IMR-90 (cell line): ENCODE measurements at regions not wholly inside any gene's neighbourhood (a gene's known extent, or its start where the extent isn't known, plus 50 kb on each side); places are given as distances from the start of the nearest gene placed in this dataset.

Experiments used
- ATAC-seq: fragments of 200-7000 bp; cut with Tn5 transposase; 2 replicates; pipeline ENCODE4 v1.9.1; 2020; ENCODE audit warnings: low read depth, mild to moderate bottlenecking, moderate library complexity
- BruUV-seq: library from RNA; stranded (reverse); fragments of 400-500 nt; replicated peaks from 2 replicates; lab custom pipeline; 2021; lab: Mats Ljungman, UMichigan
- CTCF ChIA-PET: fragments of 300-600 bp; formaldehyde crosslinking; extraction: SDS; loops from one replicate; lab custom pipeline; 2021; ENCODE audit warnings: antibody characterized with exemption; lab: Yijun Ruan, JAX
- POLR2A ChIA-PET: fragments of 300-600 bp; sonication (Branson Sonifier 250); formaldehyde crosslinking; loops from one replicate; lab custom pipeline; 2022; ENCODE audit warnings: antibody characterized with exemption; ENCODE audit not compliant: unreplicated experiment; lab: Charles Lee
- DNase-seq: peaks from one replicate; pipeline ENCODE4 v3.0.0; 2013
- H2AFZ ChIP-seq: replicated peaks from 2 replicates; pipeline ENCODE3; 2013; ENCODE audit warnings: low read length, mild to moderate bottlenecking; ENCODE audit not compliant: poor library complexity
- H2AK5ac ChIP-seq: 2 replicates; pipeline ENCODE4 v1.6.1; 2013; ENCODE audit warnings: low read depth, low read length, inconsistent platforms
- H2AK9ac ChIP-seq: replicated peaks from 2 replicates; pipeline ENCODE3; 2013; ENCODE audit warnings: mild to moderate bottlenecking, low read depth, low read length, moderate library complexity; ENCODE audit not compliant: poor library complexity
- H2BK120ac ChIP-seq: 2 replicates; pipeline ENCODE4 v1.6.1; 2013; ENCODE audit warnings: low read depth, low read length, inconsistent platforms
- H2BK15ac ChIP-seq: 3 replicates; pipeline ENCODE4 v1.6.1; 2013; ENCODE audit warnings: low read depth, low read length, inconsistent platforms
- H2BK20ac ChIP-seq: 2 replicates; pipeline ENCODE4 v1.6.1; 2013; ENCODE audit warnings: low read depth, mild to moderate bottlenecking, inconsistent platforms, low read length, moderate library complexity
- H2BK5ac ChIP-seq: 2 replicates; pipeline ENCODE4 v1.6.1; 2013; ENCODE audit warnings: mild to moderate bottlenecking, low read depth, low read length, inconsistent platforms; ENCODE audit not compliant: poor library complexity, severe bottlenecking
- H3K14ac ChIP-seq: replicated peaks from 2 replicates; pipeline ENCODE4 v1.6.1; 2013; ENCODE audit warnings: low read depth, low read length, inconsistent platforms
- H3K18ac ChIP-seq: 2 replicates; pipeline ENCODE4 v1.6.1; 2013; ENCODE audit warnings: low read depth, low read length, control low read depth
- H3K23ac ChIP-seq: 2 replicates; pipeline ENCODE4 v1.6.1; 2013; ENCODE audit warnings: low read depth, low read length, inconsistent platforms
- H3K27ac ChIP-seq: 2 replicates; pipeline ENCODE4 v1.5.1; 2013; ENCODE audit warnings: mild to moderate bottlenecking, control low read depth, low read length; ENCODE audit not compliant: insufficient read depth
- H3K27me3 ChIP-seq: 2 replicates; pipeline ENCODE4 v1.6.1; 2013; ENCODE audit warnings: low read length; ENCODE audit not compliant: control insufficient read depth, insufficient read depth
- H3K36me3 ChIP-seq: 2 replicates; pipeline ENCODE4 v1.6.1; 2013; ENCODE audit warnings: low read length, mixed read lengths; ENCODE audit not compliant: control insufficient read depth, insufficient read depth
- H3K4ac ChIP-seq: 2 replicates; pipeline ENCODE4 v1.6.1; 2013; ENCODE audit warnings: low read depth, low read length, inconsistent platforms
- H3K4me1 ChIP-seq: 2 replicates; pipeline ENCODE4 v1.6.1; 2013; ENCODE audit warnings: low read length, mixed read lengths; ENCODE audit not compliant: control insufficient read depth, insufficient read depth
- H3K4me2 ChIP-seq: 2 replicates; pipeline ENCODE4 v1.6.1; 2013; ENCODE audit warnings: low read depth, mild to moderate bottlenecking, control low read depth, low read length, moderate library complexity
- H3K4me3 ChIP-seq: 2 replicates; pipeline ENCODE4 v1.5.1; 2013; ENCODE audit warnings: low read depth, mild to moderate bottlenecking, control low read depth, low read length, moderate library complexity; ENCODE audit not compliant: insufficient read depth
- H3K56ac ChIP-seq: 2 replicates; pipeline ENCODE4 v1.6.1; 2013; ENCODE audit warnings: low read length, inconsistent platforms; ENCODE audit not compliant: insufficient read depth; ENCODE audit errors: extremely low read depth
- H3K79me1 ChIP-seq, 2 experiments: 2 replicates each; pipeline ENCODE4 v1.6.1; 2013; ENCODE audit warnings: low read length in 2 of 2, inconsistent platforms in 1 of 2, low read depth in 1 of 2
- H3K9ac ChIP-seq: 2 replicates; pipeline ENCODE4 v1.6.1; 2013; ENCODE audit warnings: low read depth, low read length, control low read depth
- H3K9me1 ChIP-seq: 2 replicates; pipeline ENCODE4 v1.6.1; 2013; ENCODE audit warnings: low read length, inconsistent platforms; ENCODE audit not compliant: insufficient read depth
- H3K9me3 ChIP-seq: 2 replicates; pipeline ENCODE4 v1.6.1; 2013; ENCODE audit warnings: low read length; ENCODE audit not compliant: control insufficient read depth, insufficient read depth
- H4K20me1 ChIP-seq: 2 replicates; pipeline ENCODE4 v1.6.1; 2013; ENCODE audit warnings: low read length, inconsistent platforms; ENCODE audit not compliant: insufficient read depth
- H4K5ac ChIP-seq: 2 replicates; pipeline ENCODE4 v1.6.1; 2013; ENCODE audit warnings: mild to moderate bottlenecking, low read depth, low read length, control low read depth
- H4K8ac ChIP-seq, 2 experiments: 2 replicates each; pipeline ENCODE4 v1.6.1; 2013; ENCODE audit warnings: low read depth in 2 of 2, low read length in 2 of 2, control low read depth in 1 of 2, inconsistent platforms in 1 of 2
- H4K91ac ChIP-seq: 2 replicates; pipeline ENCODE4 v1.6.1; 2013; ENCODE audit warnings: low read depth, low read length, inconsistent platforms; ENCODE audit not compliant: insufficient read depth
- CEBPB ChIP-seq: IDR thresholded peaks from 2 replicates; pipeline ENCODE4 v1.6.1; 2012; ENCODE audit warnings: low read depth, low read length, improper control_type of control experiment
- FOS ChIP-seq: fragments of 150-350 bp; IDR thresholded peaks from 2 replicates; pipeline ENCODE4 v1.6.1; 2016; ENCODE audit warnings: low read depth, low read length
- MAFK ChIP-seq: IDR thresholded peaks from 2 replicates; pipeline ENCODE4 v1.6.1; 2012; ENCODE audit warnings: low read depth, low read length, improper control_type of control experiment
- MXI1 ChIP-seq: IDR thresholded peaks from 2 replicates; pipeline ENCODE4 v1.6.1; 2012; ENCODE audit warnings: low read depth, mild to moderate bottlenecking, low read length, moderate library complexity, borderline replicate concordance
- NFE2L2 ChIP-seq: fragments of 150-350 bp; IDR thresholded peaks from 2 replicates; pipeline ENCODE4 v1.6.1; 2016; ENCODE audit warnings: low read depth, mild to moderate bottlenecking, low read length
- POLR2A ChIP-seq: IDR thresholded peaks from 2 replicates; pipeline ENCODE4 v1.6.1; 2012; ENCODE audit warnings: mild to moderate bottlenecking, low read depth, low read length
- RAD21 ChIP-seq: IDR thresholded peaks from 2 replicates; pipeline ENCODE4 v1.6.1; 2012; ENCODE audit warnings: low read length, improper control_type of control experiment
- WGBS, 2 experiments: methylation state at CpG; one replicate each; pipeline versions ENCODE4 v1.1.5 to v1.1.7; 2013; ENCODE audit warnings: missing lambda C conversion rate in 2 of 2; ENCODE audit not compliant: insufficient read length in 1 of 2; ENCODE audit errors: extremely low coverage in 2 of 2; 5-methylcytosine and 5-hydroxymethylcytosine counted together
- dilution Hi-C: fragments of 300-500 bp; cut with HindIII; formaldehyde crosslinking; loops from one replicate; pipeline ENCODE4 v1.14.3; 2018; ENCODE audit warnings: low sequenced_read_pairs; ENCODE audit not compliant: unreplicated experiment
- in situ Hi-C: fragments of 300-500 bp; cut with MboI; formaldehyde crosslinking; loops from 3 replicates; pipeline ENCODE4 v1.14.3; 2019; ENCODE audit warnings: low sequenced_read_pairs, inconsistent platforms, mixed read lengths
- intact Hi-C: fragments of 100-400 bp; cut with micrococcal nuclease; formaldehyde crosslinking; loops from 2 replicates; pipeline ENCODE4 v1.10.0; 2022

GRCh38 chr5:116747881-116748280 lies 173.3 kb upstream of the SEMA6A start:
- intact Hi-C loops = no loop called here
- Histone ChIP-seq H3K56ac (no peak overlapping the region), H2BK20ac (no peak overlapping the region), H2BK15ac (no peak overlapping the region), H4K5ac (no peak overlapping the region), H3K9me1 (no peaks in the 10 kb centered on the region), H3K4me3 (no peak overlapping the region), H2BK120ac (no peak overlapping the region), H2AK9ac (no peak overlapping the region), H3K27me3 (no peaks in the 10 kb centered on the region), H3K27ac (no peak overlapping the region), H3K18ac (no peak overlapping the region), H3K4ac (no peak overlapping the region), H3K36me3 (no peaks in the 10 kb centered on the region), H3K14ac (no peak overlapping the region), H2AFZ (no peak overlapping the region), H2AK5ac (no peak overlapping the region), H3K23ac (no peak overlapping the region), H3K4me1 (no peaks in the 10 kb centered on the region), H4K20me1 (no peaks in the 10 kb centered on the region), H3K79me1 (no peaks in the 10 kb centered on the region), H3K4me2 (no peak overlapping the region), H4K8ac (no peak overlapping the region), H3K9me3 (peaks cover 8% of the 10 kb centered on the region), H4K91ac (no peak overlapping the region), H2BK5ac (no peak overlapping the region), H3K9ac (no peak overlapping the region)
- BruUV-seq = no TSS peak
- no CpG with 5 or more reads among the region's 1 CpG for WGBS, 2 experiments
- ChIA-PET CTCF (no interaction called here), POLR2A (interaction anchor here (0.6 kb wide), 1 partner anchor 66 kb away, joined by 5 read pairs; no protein-coding TSS in a partner anchor)
- in situ Hi-C loops = no loop called here
- DNase-seq (no peak), ATAC-seq (no peak)
- TF ChIP-seq MAFK = no peak
- TF ChIP-seq POLR2A = no peak
- no peak for TF ChIP-seq MXI1
- TF ChIP-seq NFE2L2 = no peak
- TF ChIP-seq RAD21 = no peak
- no peak for TF ChIP-seq CEBPB
- TF ChIP-seq FOS = no peak
- dilution Hi-C loops = no loop called here
